ENCODE measurements at regions not wholly inside any gene's neighbourhood (a gene's known extent, or its start where the extent isn't known, plus 50 kb on each side); places are given as distances from the start of the nearest gene placed in this dataset.

DNA sequence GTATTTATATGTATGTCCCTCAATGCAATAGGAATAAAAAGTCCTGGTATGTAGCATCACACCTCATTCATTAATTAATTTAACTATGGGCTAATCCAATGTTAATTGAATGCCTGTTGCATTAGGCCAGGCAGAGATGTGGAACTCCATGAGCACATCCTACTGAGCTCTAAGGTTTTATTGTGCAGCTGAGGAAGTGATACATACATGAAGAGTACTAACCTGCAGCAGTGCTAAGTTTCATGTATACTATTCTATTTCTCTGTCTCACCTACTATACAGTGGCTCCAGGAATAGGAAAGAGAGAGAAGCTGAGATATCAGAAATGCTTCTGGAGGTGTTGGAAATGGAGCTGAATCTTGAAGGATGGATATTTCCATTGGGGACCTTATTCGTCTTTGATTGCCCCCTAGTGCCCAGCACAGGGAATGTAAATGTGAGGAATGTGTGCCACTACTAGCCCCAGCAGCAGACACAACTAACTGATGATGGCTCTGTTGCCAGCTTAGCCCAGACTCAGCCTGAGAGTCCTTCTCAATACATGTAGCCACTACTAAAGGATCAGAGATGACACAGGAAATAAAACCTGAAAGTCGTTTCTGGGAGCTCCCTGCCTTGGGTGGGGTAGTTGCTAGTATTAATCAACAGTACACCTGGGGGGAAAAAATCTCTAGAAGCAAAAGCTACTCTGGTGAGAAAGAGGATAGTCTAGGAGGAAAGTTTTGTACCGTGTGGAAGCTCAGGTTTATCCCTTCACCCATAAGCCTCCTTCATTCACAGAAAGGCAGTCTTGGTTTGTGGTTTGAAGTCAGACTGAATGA lies 173.3 kb upstream of the FOXD3 start:
- Histone ChIP-seq H3K27ac (ENCODE audit: low read depth, low read length) (no peak overlapping the region), H3K9ac (ENCODE audit: low read depth in 1 of 3, low read length in 3 of 3) (no peak overlapping the region), H3K27me3 (ENCODE audit: control insufficient read depth in 3 of 3, insufficient read depth in 3 of 3, low read length in 3 of 3) (no peaks in the 10 kb centered on the region), H3K36me3 (ENCODE audit: control insufficient read depth in 3 of 3, insufficient read depth in 3 of 3, low read length in 3 of 3) (no peaks in the 10 kb centered on the region), H3K4me1 (ENCODE audit: control insufficient read depth in 3 of 3, insufficient read depth in 3 of 3, low read length in 3 of 3) (no peaks in the 10 kb centered on the region), H3K4me3 (ENCODE audit: low read length in 3 of 3) (no peak overlapping the region), H3K9me3 (ENCODE audit: control insufficient read depth in 3 of 3, low read length in 3 of 3) (no peaks in the 10 kb centered on the region)

DNA sequence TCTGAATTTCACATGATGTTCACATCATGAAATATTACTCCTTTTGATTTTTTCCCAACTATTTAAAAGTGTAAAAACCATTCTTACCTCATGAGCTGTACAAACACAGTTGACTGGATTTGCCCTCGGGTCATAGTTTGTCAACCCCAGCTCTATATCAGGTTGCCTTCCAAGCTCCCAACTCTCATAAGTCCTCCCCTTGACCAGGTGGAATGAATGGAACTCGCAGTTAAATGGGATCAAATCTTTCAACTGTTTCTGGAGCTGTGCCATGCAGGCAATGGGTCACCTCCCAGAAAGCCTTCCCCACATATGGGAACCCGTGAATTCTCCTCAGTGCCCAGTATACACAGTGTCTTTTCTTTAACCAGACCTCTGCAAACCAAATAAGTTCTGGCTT lies 169.8 kb upstream of the FOXD3 start:
- no peak overlapping the region for H3K9ac ChIP-seq (ENCODE audit: low read depth in 1 of 3, low read length in 3 of 3)
- H3K27me3 ChIP-seq (ENCODE audit: control insufficient read depth in 3 of 3, insufficient read depth in 3 of 3, low read length in 3 of 3) = no peaks in the 10 kb centered on the region
- H3K27ac ChIP-seq (ENCODE audit: low read depth, low read length) = no peak overlapping the region
- no peaks in the 10 kb centered on the region for H3K36me3 ChIP-seq (ENCODE audit: control insufficient read depth in 3 of 3, insufficient read depth in 3 of 3, low read length in 3 of 3)
- no peaks in the 10 kb centered on the region for H3K9me3 ChIP-seq (ENCODE audit: control insufficient read depth in 3 of 3, low read length in 3 of 3)
- H3K4me3 ChIP-seq (ENCODE audit: low read length in 3 of 3) = no peak overlapping the region
- no peaks in the 10 kb centered on the region for H3K4me1 ChIP-seq (ENCODE audit: control insufficient read depth in 3 of 3, insufficient read depth in 3 of 3, low read length in 3 of 3)

DNA sequence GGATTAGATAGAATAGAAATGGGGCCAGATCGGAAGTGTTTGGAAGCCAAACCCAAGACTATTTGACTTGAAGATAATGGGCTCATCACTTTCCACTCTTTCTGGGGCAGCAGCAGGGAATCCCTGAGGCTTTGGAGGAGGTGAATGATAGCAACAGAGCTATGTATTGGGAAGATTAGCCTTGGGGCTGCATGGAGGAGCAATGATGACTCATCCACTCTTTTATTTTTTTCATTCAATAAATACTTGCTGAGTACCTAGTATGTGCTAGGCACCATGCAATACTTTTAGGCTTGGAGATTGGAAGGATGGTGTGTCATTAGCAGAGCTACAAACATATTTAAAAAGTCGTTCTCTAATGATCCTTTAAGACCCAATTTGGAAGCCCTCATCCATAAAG lies 166.9 kb upstream of the FOXD3 start:
- H3K4me1 ChIP-seq (ENCODE audit: control insufficient read depth in 3 of 3, insufficient read depth in 3 of 3, low read length in 3 of 3) = no peaks in the 10 kb centered on the region
- no peak overlapping the region for H3K9ac ChIP-seq (ENCODE audit: low read depth in 1 of 3, low read length in 3 of 3)
- no peaks in the 10 kb centered on the region for H3K9me3 ChIP-seq (ENCODE audit: control insufficient read depth in 3 of 3, low read length in 3 of 3)
- no peaks in the 10 kb centered on the region for H3K36me3 ChIP-seq (ENCODE audit: control insufficient read depth in 3 of 3, insufficient read depth in 3 of 3, low read length in 3 of 3)
- no peak overlapping the region for H3K27ac ChIP-seq (ENCODE audit: low read depth, low read length)
- H3K4me3 ChIP-seq (ENCODE audit: low read length in 3 of 3) = no peak overlapping the region
- H3K27me3 ChIP-seq (ENCODE audit: control insufficient read depth in 3 of 3, insufficient read depth in 3 of 3, low read length in 3 of 3) = no peaks in the 10 kb centered on the region

DNA sequence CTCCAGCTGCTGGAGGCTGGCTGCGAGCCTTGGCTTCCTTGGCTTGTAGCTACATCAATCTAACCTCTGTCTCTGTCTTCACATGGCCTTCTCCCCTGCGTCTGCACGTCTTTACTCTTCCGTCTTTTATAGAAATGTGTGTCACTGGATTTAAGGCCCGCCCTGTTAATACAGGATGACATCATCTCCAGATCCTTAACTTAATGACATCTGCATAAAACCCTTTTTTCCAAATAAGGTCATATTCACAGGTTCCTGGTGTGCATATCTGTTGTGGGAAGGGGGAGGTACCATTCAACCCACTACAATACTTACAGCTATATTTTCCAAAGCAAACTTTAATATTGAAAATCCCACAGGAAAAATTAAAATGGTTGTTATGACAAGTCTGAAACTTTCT lies 165.3 kb upstream of the FOXD3 start:
- no peaks in the 10 kb centered on the region for H3K27me3 ChIP-seq (ENCODE audit: control insufficient read depth in 3 of 3, insufficient read depth in 3 of 3, low read length in 3 of 3)
- no peaks in the 10 kb centered on the region for H3K4me1 ChIP-seq (ENCODE audit: control insufficient read depth in 3 of 3, insufficient read depth in 3 of 3, low read length in 3 of 3)
- H3K9me3 ChIP-seq (ENCODE audit: control insufficient read depth in 3 of 3, low read length in 3 of 3) = no peaks in the 10 kb centered on the region
- no peak overlapping the region for H3K4me3 ChIP-seq (ENCODE audit: low read length in 3 of 3)
- no peak overlapping the region for H3K9ac ChIP-seq (ENCODE audit: low read depth in 1 of 3, low read length in 3 of 3)
- no peak overlapping the region for H3K27ac ChIP-seq (ENCODE audit: low read depth, low read length)
- H3K36me3 ChIP-seq (ENCODE audit: control insufficient read depth in 3 of 3, insufficient read depth in 3 of 3, low read length in 3 of 3) = no peaks in the 10 kb centered on the region

DNA sequence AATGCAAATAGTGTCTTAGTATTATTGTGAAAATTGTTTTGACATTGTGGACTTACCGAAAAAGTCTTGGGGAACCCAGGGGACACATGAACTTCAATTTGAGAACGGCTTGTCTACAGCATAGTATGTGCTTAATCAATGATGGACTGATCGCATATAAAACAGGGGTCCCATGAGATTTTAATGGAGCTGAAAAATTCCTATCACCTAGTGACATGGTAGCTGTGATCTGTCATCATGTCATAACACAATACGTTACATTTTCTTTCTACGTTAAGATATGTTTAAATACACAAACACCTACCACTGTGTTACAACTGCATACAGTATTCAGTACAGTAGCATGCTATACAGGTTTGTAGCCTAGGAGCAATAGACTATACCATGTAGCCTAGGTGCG lies 153.3 kb upstream of the FOXD3 start:
- Histone ChIP-seq H3K9ac (ENCODE audit: low read depth in 1 of 3, low read length in 3 of 3) (no peak overlapping the region), H3K27ac (ENCODE audit: low read depth, low read length) (no peak overlapping the region), H3K27me3 (ENCODE audit: control insufficient read depth in 3 of 3, insufficient read depth in 3 of 3, low read length in 3 of 3) (peaks cover 0 to 2% (median 0%) of the 10 kb centered on the region in 3 donors), H3K4me3 (ENCODE audit: low read length in 3 of 3) (no peak overlapping the region), H3K36me3 (ENCODE audit: control insufficient read depth in 3 of 3, insufficient read depth in 3 of 3, low read length in 3 of 3) (no peaks in the 10 kb centered on the region), H3K9me3 (ENCODE audit: control insufficient read depth in 3 of 3, low read length in 3 of 3) (no peaks in the 10 kb centered on the region), H3K4me1 (ENCODE audit: control insufficient read depth in 3 of 3, insufficient read depth in 3 of 3, low read length in 3 of 3) (no peaks in the 10 kb centered on the region)

DNA sequence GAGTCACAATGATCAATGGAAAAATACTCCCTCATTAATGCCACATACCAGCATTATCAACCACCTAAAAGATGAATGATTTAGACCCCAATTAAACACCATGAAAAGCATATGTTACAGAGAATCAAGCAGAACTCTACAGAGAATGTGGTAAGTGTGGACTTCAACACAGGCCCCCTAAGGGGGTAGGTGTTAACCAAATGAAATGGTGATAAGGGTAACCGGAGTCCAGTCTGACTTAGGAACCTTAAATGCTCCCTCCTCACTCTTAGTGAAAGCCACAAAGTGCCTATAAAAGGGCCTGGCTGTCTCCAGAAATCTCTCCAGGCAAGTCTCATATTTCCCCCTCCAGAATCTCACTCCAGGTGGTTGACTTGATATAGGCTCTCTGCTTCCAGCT lies 149.2 kb upstream of the FOXD3 start:
- H3K27ac ChIP-seq (ENCODE audit: low read depth, low read length) = no peak overlapping the region
- H3K27me3 ChIP-seq (ENCODE audit: control insufficient read depth in 3 of 3, insufficient read depth in 3 of 3, low read length in 3 of 3) = peaks cover 0 to 2% (median 0%) of the 10 kb centered on the region in 3 donors
- no peak overlapping the region for H3K4me3 ChIP-seq (ENCODE audit: low read length in 3 of 3)
- no peak overlapping the region for H3K9ac ChIP-seq (ENCODE audit: low read depth in 1 of 3, low read length in 3 of 3)
- H3K4me1 ChIP-seq (ENCODE audit: control insufficient read depth in 3 of 3, insufficient read depth in 3 of 3, low read length in 3 of 3) = no peaks in the 10 kb centered on the region
- no peaks in the 10 kb centered on the region for H3K9me3 ChIP-seq (ENCODE audit: control insufficient read depth in 3 of 3, low read length in 3 of 3)
- no peaks in the 10 kb centered on the region for H3K36me3 ChIP-seq (ENCODE audit: control insufficient read depth in 3 of 3, insufficient read depth in 3 of 3, low read length in 3 of 3)

DNA sequence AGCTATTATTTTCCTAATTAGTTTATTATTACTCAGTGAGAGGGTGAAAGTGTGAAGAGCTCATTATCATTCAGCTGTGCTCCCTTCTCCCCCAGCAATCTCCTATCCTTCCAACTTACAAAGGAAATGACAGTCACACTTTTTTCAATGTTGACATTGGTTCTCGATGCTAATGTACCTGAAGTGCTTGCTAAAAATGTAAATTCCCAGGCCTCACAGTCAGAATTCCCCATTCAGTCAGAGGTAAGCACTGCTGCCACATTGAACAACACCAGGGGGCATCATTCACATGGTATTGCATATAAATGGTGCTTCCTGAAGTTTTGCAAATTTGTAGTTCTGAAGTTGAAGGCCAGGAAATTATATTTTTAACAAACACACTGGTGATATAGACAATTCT lies 132.7 kb upstream of the FOXD3 start:
- peaks cover 0 to 2% (median 0%) of the 10 kb centered on the region in 3 donors for H3K27me3 ChIP-seq (ENCODE audit: control insufficient read depth in 3 of 3, insufficient read depth in 3 of 3, low read length in 3 of 3)
- no peaks in the 10 kb centered on the region for H3K4me1 ChIP-seq (ENCODE audit: control insufficient read depth in 3 of 3, insufficient read depth in 3 of 3, low read length in 3 of 3)
- H3K27ac ChIP-seq (ENCODE audit: low read depth, low read length) = no peak overlapping the region
- no peaks in the 10 kb centered on the region for H3K9me3 ChIP-seq (ENCODE audit: control insufficient read depth in 3 of 3, low read length in 3 of 3)
- no peaks in the 10 kb centered on the region for H3K36me3 ChIP-seq (ENCODE audit: control insufficient read depth in 3 of 3, insufficient read depth in 3 of 3, low read length in 3 of 3)
- H3K4me3 ChIP-seq (ENCODE audit: low read length in 3 of 3) = no peak overlapping the region
- H3K9ac ChIP-seq (ENCODE audit: low read depth in 1 of 3, low read length in 3 of 3) = no peak overlapping the region

DNA sequence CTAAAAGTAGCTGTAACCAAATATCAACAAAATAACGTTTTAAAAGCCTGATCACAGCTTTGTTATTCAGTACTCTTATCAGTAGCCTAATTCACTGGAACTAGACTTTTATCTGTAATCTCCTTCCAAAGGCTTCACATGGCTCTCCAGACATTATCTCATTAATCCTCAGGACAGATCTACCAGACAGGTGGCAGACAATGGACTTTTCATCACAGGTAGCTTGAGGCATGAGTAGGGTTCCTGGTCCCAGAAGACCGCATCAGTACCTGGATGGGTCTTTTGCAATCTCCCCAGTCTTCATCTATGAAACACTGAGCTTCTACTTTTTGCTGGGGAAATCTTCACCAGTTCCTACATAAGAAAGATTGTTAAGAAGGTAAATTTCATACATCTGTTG lies 132.2 kb upstream of the FOXD3 start:
- H3K4me1 ChIP-seq (ENCODE audit: control insufficient read depth in 3 of 3, insufficient read depth in 3 of 3, low read length in 3 of 3) = no peaks in the 10 kb centered on the region
- no peak overlapping the region for H3K9ac ChIP-seq (ENCODE audit: low read depth in 1 of 3, low read length in 3 of 3)
- H3K36me3 ChIP-seq (ENCODE audit: control insufficient read depth in 3 of 3, insufficient read depth in 3 of 3, low read length in 3 of 3) = no peaks in the 10 kb centered on the region
- no peaks in the 10 kb centered on the region for H3K9me3 ChIP-seq (ENCODE audit: control insufficient read depth in 3 of 3, low read length in 3 of 3)
- H3K4me3 ChIP-seq (ENCODE audit: low read length in 3 of 3) = no peak overlapping the region
- no peak overlapping the region for H3K27ac ChIP-seq (ENCODE audit: low read depth, low read length)
- peaks cover 0 to 2% (median 0%) of the 10 kb centered on the region in 3 donors for H3K27me3 ChIP-seq (ENCODE audit: control insufficient read depth in 3 of 3, insufficient read depth in 3 of 3, low read length in 3 of 3)

DNA sequence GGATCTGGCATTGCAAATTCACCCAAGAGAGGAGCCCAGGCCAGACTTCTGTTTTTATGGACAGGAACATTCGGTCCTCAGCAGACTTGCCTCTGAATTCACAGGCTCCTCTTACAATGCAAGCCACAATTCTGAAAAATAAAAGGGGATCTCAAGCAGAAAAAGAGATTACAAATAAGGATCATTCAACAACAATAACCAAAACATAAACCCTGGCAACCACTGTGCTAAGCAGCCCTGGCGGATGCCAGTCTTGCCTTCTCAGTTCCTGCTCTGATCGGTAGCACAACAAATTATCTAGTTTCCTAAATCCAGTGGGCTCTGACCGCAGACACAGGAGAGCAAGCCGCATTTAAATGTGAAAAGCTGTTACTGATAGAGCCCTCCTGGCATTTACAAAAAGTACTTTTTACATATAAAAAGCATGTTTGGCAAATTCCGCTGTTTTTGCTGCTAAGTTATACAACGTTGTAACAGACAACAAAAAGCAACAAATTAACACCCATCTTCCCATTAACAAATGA lies 123.4 kb upstream of the FOXD3 start:
- H3K4me3 ChIP-seq (ENCODE audit: low read length in 3 of 3) = no peak overlapping the region
- peaks cover 0 to 7% (median 0%) of the 10 kb centered on the region in 3 donors for H3K27me3 ChIP-seq (ENCODE audit: control insufficient read depth in 3 of 3, insufficient read depth in 3 of 3, low read length in 3 of 3)
- no peak overlapping the region for H3K27ac ChIP-seq (ENCODE audit: low read depth, low read length)
- peaks cover 0 to 3% (median 0%) of the 10 kb centered on the region in 3 donors for H3K4me1 ChIP-seq (ENCODE audit: control insufficient read depth in 3 of 3, insufficient read depth in 3 of 3, low read length in 3 of 3)
- no peaks in the 10 kb centered on the region for H3K36me3 ChIP-seq (ENCODE audit: control insufficient read depth in 3 of 3, insufficient read depth in 3 of 3, low read length in 3 of 3)
- H3K9ac ChIP-seq (ENCODE audit: low read depth in 1 of 3, low read length in 3 of 3) = no peak overlapping the region
- H3K9me3 ChIP-seq (ENCODE audit: control insufficient read depth in 3 of 3, low read length in 3 of 3) = no peaks in the 10 kb centered on the region

DNA sequence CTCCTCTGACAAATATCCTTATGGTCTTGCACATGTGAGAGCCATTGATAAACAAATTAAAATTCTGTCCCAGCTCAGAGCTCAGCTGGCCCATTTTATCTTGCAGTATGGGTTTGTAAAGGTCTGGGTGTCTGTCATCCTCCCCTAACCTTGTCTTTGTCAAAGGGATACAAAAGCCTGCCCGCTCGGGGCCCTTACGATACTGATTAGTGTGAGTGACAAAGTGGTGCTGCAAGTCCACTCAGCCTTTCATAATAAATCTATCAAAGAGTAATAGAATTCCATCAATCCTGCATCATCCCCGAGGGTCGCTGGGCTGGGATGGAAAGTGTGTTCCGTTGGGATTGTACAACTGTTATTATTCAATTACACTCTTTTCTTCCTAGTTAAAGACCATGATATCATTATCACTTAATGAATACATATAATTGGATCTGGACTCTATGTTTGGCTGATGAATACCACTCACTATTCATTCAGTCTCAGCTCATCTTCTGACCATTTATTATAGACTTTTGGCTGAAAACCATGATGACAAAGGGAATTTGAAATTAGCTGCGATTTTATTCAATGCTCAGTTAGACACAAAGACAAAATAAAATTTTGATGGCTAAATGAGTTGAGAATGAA lies 122.5 kb upstream of the FOXD3 start:
- no peaks in the 10 kb centered on the region for H3K36me3 ChIP-seq (ENCODE audit: control insufficient read depth in 3 of 3, insufficient read depth in 3 of 3, low read length in 3 of 3)
- no peak overlapping the region for H3K4me3 ChIP-seq (ENCODE audit: low read length in 3 of 3)

More for the DNA sequence above, 122.5 kb upstream of the FOXD3 start:
- Histone ChIP-seq H3K9ac (ENCODE audit: low read depth in 1 of 3, low read length in 3 of 3) (no peak overlapping the region), H3K27me3 (ENCODE audit: control insufficient read depth in 3 of 3, insufficient read depth in 3 of 3, low read length in 3 of 3) (peaks cover 0 to 7% (median 0%) of the 10 kb centered on the region in 3 donors), H3K27ac (ENCODE audit: low read depth, low read length) (no peak overlapping the region), H3K9me3 (ENCODE audit: control insufficient read depth in 3 of 3, low read length in 3 of 3) (no peaks in the 10 kb centered on the region), H3K4me1 (ENCODE audit: control insufficient read depth in 3 of 3, insufficient read depth in 3 of 3, low read length in 3 of 3) (peaks cover 0 to 3% (median 0%) of the 10 kb centered on the region in 3 donors)

All from skeletal muscle tissue (tissue), 3 donors.